Rectal smooth muscle tissue (tissue), 1 donor: ENCODE measurements at regions not wholly inside any gene's neighbourhood (a gene's known extent, or its start where the extent isn't known, plus 50 kb on each side); places are given as distances from the start of the nearest gene placed in this dataset.
"Not testable (repeated sequence)": the region's sequence is repeated elsewhere in the genome, so short reads cannot be mapped to it uniquely, and the experiment has no call there.

Experiments
- H3K27ac ChIP-seq: one replicate; pipeline ENCODE4 v1.7.0; 2013; ENCODE audit warnings: low read depth, low read length, inconsistent platforms
- H3K27me3 ChIP-seq: one replicate; pipeline ENCODE4 v1.7.0; 2013; ENCODE audit warnings: low read length; ENCODE audit not compliant: control insufficient read depth, insufficient read depth
- H3K36me3 ChIP-seq: one replicate; pipeline ENCODE4 v1.7.0; 2013; ENCODE audit warnings: low read length; ENCODE audit not compliant: control insufficient read depth, insufficient read depth
- H3K4me1 ChIP-seq: one replicate; pipeline ENCODE4 v1.7.0; 2013; ENCODE audit warnings: low read length; ENCODE audit not compliant: control insufficient read depth, insufficient read depth
- H3K4me3 ChIP-seq: one replicate; pipeline ENCODE4 v1.7.0; 2013; ENCODE audit warnings: low read length
- H3K9ac ChIP-seq: one replicate; pipeline ENCODE4 v1.7.0; 2013; ENCODE audit warnings: low read length

DNA sequence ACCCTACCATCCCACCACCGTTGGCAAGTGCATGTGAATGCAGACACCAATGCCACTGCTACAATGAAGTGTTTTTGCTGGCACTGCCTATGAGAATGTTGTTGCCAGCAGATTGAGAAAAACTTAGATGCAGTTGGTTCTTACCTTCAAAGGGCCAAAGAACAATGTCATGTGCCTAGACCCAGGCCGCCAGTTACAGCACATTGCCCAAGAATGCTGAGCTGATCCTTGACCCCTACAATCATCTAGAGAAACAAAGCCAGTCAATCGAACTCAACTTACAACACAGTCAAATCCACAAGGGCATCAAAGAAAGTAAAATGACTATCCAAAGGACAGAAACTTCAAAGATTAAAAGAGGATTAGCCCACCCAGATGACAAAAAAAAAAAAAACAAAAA, 102.4 kb upstream of the SPIN4 start:
- H3K4me1 ChIP-seq: no peaks in the 10 kb centered on the region
- no peak overlapping the region for H3K4me3 ChIP-seq
- peaks cover 5% of the 10 kb centered on the region for H3K36me3 ChIP-seq
- H3K27me3 ChIP-seq: no peaks in the 10 kb centered on the region
- no peak overlapping the region for H3K9ac ChIP-seq
- no peak overlapping the region for H3K27ac ChIP-seq

DNA sequence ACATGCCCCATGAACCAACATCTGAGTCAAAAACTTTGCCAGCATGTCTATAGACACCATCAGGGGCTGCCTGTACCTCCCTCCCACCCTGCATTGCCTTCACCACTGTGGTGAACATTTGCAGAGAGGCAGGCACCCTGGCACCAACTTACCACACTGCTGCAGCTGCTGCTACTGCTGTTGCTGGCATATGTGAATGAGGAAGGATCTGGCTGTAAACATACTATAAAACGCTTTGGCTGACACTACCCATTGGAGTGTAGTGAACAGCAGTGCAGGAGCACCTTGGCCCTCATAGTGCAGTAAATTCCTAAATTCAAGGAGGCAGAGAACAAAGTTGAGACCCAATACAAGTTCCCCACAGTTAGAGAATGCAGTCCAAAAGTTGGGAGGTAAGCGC, 90.6 kb upstream of the SPIN4 start:
- Histone ChIP-seq H3K9ac (no peak overlapping the region), H3K4me3 (no peak overlapping the region), H3K4me1 (no peaks in the 10 kb centered on the region), H3K27ac (no peak overlapping the region), H3K36me3 (no peaks in the 10 kb centered on the region), H3K27me3 (no peaks in the 10 kb centered on the region)

DNA sequence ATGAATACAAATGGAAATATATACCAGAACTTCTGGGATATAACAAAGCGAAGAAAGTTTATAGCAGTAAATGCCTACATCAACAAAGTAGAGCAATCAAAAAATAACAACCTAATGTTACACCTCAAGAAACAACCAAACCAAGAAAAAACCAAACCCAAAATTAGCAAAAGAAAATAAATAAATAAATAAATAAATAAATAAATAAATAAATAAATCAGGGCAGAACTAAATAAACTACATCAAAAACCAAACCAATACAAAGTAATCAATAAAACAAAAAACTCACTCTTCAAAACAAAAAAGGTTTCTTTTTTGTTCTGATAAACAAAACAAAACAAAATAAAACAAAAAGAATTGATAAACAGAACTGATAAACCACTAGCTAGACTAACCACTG, 88.4 kb upstream of the SPIN4 start:
- H3K4me1 ChIP-seq: no peaks in the 10 kb centered on the region
- no peak overlapping the region for H3K9ac ChIP-seq

DNA sequence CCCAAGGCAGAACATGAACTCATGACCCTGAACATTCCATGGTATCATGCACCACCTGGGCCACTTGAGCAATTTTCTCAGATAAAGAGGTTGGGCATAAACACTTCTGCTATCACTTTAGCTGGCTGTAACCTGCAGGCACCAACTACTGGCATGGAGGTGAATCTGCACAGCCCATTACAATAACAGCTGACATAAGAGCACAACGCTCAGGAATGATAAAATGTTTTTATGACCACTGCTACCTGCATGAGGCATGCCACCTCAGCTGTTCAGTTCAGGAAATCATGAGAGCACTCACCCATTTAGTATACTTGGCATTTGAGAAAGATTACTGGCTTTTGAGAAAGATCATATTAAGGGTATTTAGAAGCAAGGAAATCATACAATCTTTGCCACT, 85.7 kb upstream of the SPIN4 start:
- Histone ChIP-seq H3K36me3 (no peaks in the 10 kb centered on the region), H3K4me3 (no peak overlapping the region), H3K27ac (no peak overlapping the region), H3K27me3 (no peaks in the 10 kb centered on the region), H3K4me1 (no peaks in the 10 kb centered on the region), H3K9ac (no peak overlapping the region)

More for the DNA sequence above, 88.4 kb upstream of the SPIN4 start:
- Histone ChIP-seq H3K27ac (no peak overlapping the region), H3K4me3 (no peak overlapping the region), H3K27me3 (no peaks in the 10 kb centered on the region), H3K36me3 (no peaks in the 10 kb centered on the region)

DNA sequence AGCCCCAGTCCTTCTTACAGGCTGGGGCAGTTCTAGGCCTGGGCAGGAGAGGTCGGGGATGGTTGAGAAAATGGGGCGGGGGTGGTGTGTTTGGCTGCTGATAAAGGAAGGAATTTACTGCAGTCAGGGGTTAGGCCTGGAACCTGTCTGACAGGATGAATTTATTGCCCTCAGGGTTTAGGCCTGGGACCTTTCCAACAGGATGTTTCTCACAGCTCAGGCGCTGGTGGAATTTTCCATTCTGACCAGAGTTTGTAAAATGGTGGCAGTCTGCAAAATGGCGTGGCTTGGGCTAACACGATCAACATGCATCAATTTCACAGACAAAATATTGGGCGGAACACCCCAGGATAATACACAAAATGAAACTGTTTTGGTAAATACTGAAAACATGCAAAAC, 83.5 kb upstream of the SPIN4 start:
- Histone ChIP-seq H3K4me1 (no peaks in the 10 kb centered on the region), H3K27ac (no peak overlapping the region), H3K9ac (no peak overlapping the region), H3K4me3 (no peak overlapping the region), H3K27me3 (no peaks in the 10 kb centered on the region), H3K36me3 (no peaks in the 10 kb centered on the region)

DNA sequence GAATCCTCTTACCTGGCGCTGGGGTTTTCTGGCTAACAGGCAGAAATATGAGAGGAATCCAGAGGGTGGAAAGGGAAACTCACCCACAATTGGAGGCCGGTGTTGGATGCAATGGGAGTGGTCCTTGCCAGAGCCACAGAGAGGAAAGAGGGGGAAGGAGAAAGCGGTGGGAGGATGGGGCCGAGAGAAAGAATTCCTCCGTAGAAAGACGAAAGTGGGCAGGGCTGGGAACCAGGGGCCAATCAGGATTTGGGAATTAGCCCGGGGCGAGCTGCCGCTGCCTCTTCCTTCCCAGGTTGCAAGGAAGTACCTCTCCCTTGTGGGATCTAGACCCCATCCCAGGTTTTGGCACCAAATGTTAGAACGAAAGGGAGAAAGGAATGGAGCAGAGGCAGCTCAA, 83.1 kb upstream of the SPIN4 start:
- H3K27ac ChIP-seq: no peak overlapping the region
- H3K36me3 ChIP-seq: no peaks in the 10 kb centered on the region
- no peak overlapping the region for H3K4me3 ChIP-seq
- no peaks in the 10 kb centered on the region for H3K27me3 ChIP-seq
- H3K9ac ChIP-seq: no peak overlapping the region
- no peaks in the 10 kb centered on the region for H3K4me1 ChIP-seq

DNA sequence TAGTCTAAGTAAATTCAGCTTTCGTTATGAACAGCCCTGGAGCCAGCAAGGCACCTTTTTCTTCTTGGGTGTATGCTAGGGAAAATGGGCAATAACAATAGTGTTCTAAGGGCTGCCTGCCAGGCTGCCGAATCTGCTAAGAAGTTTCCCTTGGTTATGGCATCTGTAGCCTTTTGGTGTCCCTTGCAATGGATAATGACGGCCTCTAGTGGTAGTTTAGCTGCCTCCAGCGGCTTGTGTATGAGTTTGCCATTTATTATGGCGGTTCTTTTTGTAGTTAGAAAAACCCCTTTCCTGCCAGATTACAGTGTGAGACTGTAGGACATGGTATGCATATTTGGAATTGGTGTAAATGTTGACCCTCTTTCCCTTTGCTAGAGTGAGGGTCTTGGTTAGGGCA, 78.9 kb upstream of the SPIN4 start:
- Histone ChIP-seq H3K9ac (no peak overlapping the region), H3K27me3 (no peaks in the 10 kb centered on the region), H3K4me3 (no peak overlapping the region), H3K27ac (no peak overlapping the region), H3K36me3 (no peaks in the 10 kb centered on the region), H3K4me1 (no peaks in the 10 kb centered on the region)

DNA sequence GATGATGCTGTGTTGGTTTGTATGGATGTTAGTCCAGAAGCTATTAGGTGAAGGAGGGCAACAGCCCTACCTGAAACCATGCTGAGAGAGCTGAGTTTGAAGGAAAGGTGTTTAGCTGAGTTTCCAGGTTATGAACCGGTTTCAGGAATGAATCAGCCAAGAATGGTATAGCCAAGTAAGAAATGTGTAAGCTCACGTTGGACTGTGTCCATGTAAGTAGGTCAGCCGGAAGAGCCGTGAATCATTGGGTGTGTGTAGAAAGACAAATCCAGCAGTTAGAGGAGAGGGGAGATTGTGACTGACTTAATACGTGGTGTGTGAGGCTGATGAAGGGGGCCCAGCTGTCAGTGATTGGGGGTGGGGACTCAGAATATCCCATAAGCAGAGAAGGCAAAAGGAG, 77.2 kb upstream of the SPIN4 start:
- Histone ChIP-seq H3K27ac (no peak overlapping the region), H3K9ac (no peak overlapping the region), H3K36me3 (no peaks in the 10 kb centered on the region), H3K27me3 (no peaks in the 10 kb centered on the region), H3K4me1 (no peaks in the 10 kb centered on the region), H3K4me3 (no peak overlapping the region)

DNA sequence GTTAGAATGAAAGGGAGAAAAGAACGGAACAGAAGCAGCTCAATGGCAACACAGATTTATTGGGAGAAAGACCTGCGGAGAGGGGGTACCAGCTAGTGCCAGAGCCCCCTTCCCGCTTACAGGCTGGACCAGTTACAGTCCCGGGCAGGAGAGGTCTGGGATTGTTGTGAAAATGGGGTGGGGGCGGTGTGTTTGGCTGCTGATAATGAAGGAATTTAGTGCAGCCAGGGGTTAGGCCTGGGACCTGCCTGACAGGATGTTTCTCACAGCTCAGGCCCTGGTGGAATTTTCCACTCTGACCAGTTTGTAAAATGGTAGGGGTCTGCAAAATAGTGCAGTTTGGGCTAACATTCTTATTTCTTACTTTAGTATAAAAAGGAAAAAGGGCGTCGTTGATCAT, 75.4 kb upstream of the SPIN4 start:
- Histone ChIP-seq H3K9ac (no peak overlapping the region), H3K27ac (no peak overlapping the region), H3K4me1 (no peaks in the 10 kb centered on the region), H3K4me3 (no peak overlapping the region), H3K36me3 (no peaks in the 10 kb centered on the region), H3K27me3 (no peaks in the 10 kb centered on the region)

DNA sequence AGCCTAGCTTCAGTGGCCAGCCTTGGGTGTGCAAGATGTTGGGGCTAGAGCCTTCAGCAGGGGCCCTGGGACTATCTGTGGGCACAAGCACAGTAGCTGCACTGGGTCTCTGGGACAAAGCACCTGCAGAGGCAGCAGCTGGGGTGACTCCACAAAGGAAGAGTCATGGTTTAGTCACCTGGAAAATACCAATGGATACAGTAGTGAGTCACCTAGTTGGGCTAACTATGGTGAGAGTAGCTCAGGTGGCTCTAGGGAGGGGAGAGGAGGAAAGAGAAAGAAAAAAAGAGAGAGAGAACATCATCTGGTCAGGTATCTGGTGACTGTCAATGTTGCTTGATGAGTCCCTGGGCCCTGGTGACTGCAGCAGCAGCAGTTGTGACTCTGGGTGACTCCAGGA, 72.9 kb upstream of the SPIN4 start:
- H3K27me3 ChIP-seq: no peaks in the 10 kb centered on the region
- no peaks in the 10 kb centered on the region for H3K36me3 ChIP-seq
- H3K27ac ChIP-seq: no peak overlapping the region
- no peaks in the 10 kb centered on the region for H3K4me1 ChIP-seq
- no peak overlapping the region for H3K9ac ChIP-seq
- H3K4me3 ChIP-seq: no peak overlapping the region

DNA sequence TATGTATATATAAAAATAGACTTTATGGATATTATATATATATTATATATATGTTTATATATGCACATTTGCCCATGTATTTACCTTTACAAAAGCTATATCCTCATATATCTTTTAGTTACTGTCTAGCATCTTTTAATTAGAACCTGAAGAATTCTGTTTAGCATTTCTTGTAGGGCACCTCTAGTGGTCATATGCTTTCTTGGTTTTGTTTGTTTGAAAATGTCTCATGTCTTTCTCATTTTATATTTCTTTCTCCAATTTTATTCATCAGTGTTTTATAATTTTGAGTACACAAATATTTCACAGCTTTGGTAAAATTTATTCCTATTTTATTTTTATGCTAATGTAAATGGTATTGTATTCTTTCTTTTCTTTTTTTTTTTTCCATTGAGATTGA, 70.3 kb upstream of the SPIN4 start:
- H3K9ac ChIP-seq: no peak overlapping the region
- H3K27me3 ChIP-seq: no peaks in the 10 kb centered on the region
- H3K36me3 ChIP-seq: no peaks in the 10 kb centered on the region
- no peak overlapping the region for H3K4me3 ChIP-seq
- no peaks in the 10 kb centered on the region for H3K4me1 ChIP-seq
- no peak overlapping the region for H3K27ac ChIP-seq

DNA sequence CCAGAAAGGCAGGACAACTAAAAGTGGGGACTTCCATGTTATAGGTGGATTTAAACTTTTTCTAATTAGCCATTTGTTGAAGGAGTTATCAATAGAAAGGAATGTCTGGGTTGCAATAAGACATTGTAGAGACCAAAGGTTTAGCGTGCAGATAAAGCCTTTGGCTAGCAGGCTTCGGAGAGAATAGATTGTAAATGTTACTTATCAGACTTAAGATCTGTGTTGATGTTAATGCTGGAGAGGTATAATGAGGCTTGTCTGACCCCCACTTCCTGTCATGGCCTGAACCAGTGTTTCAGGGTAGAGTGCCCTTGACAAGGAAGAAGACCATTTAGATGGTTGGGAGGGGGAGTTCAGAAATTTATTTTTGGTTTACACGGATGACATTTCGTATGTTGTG, 67.1 kb upstream of the SPIN4 start:
- no peaks in the 10 kb centered on the region for H3K36me3 ChIP-seq
- no peaks in the 10 kb centered on the region for H3K27me3 ChIP-seq
- no peak overlapping the region for H3K9ac ChIP-seq
- H3K4me3 ChIP-seq: no peak overlapping the region
- H3K27ac ChIP-seq: no peak overlapping the region
- H3K4me1 ChIP-seq: no peaks in the 10 kb centered on the region

DNA sequence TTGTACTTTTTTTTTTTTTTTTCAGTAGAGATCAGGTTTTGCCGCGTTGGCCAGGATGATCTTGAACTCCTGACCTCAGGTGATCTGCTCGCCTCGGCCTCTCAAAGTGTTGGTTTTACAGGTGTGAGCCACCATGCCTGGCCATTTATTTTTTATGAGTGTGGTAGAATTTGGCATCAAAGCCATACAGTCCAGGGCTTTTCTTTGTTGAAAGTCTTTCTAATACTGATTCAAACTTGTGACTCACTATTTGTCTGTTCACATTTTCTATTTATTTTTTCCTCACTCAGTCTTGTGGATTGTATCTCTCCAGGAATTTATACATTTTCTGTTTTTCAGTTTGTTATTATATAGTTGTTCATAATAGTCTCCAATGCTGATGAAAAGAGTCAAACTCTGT, 66.5 kb upstream of the SPIN4 start:
- H3K9ac ChIP-seq: no peak overlapping the region
- no peaks in the 10 kb centered on the region for H3K27me3 ChIP-seq
- no peak overlapping the region for H3K4me3 ChIP-seq
- no peaks in the 10 kb centered on the region for H3K4me1 ChIP-seq
- H3K27ac ChIP-seq: no peak overlapping the region
- H3K36me3 ChIP-seq: no peaks in the 10 kb centered on the region

DNA sequence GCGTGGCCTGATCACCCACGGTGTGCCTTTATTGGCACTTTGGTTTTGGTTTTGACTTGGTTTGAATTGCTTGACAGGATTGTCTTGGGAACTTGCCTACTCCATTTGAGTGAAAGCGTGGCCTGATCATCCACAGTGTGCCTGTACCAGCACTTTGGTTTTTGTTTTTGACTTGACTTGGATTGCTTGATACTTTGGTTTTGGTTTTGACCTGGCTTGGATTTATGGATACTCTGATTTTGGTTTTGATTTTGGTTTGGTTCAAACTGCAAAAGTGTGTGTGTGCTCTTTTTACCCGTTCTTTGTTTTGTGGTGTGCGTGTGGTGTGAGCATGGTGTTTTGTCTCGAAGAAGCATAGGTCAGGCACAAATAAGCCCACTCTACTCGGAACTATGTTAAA, 58.8 kb upstream of the SPIN4 start:
- not testable (repeated sequence) for H3K9ac ChIP-seq, H3K36me3 ChIP-seq, H3K27me3 ChIP-seq, H3K4me1 ChIP-seq, H3K27ac ChIP-seq, H3K4me3 ChIP-seq
